Esophagus muscularis mucosa (tissue), 3 donors: ENCODE measurements at regions not wholly inside any gene's neighbourhood (a gene's known extent, or its start where the extent isn't known, plus 50 kb on each side); places are given as distances from the start of the nearest gene placed in this dataset.

Experiments used
- POLR2AphosphoS5 ChIP-seq, 2 donors: sonication (generic); formaldehyde crosslinking; IDR thresholded peaks; one replicate each; pipeline ENCODE4 v1.6.1; 2017; ENCODE audit warnings: antibody characterized with exemption in 2 of 2
- TF ChIP-seq, protein P1 (sequence below), 3 experiments: fragments of 200-600 bp in 2 of 3; fragments of 450-650 bp in 1 of 3; sonication (generic) in 2 of 3; IDR thresholded peaks; one replicate each; pipeline ENCODE4 v1.5.1; 2017 to 2019; ENCODE audit warnings: antibody characterized with exemption in 3 of 3, mild to moderate bottlenecking in 2 of 3, moderate library complexity in 1 of 3

GRCh38 chr10:117886766-117887165 lies 160.0 kb downstream of the RAB11FIP2 start:
- no peak for TF ChIP-seq POLR2AphosphoS5 (IDR thresholded peaks at IDR 0.05)
- TF ChIP-seq, protein P1, sequence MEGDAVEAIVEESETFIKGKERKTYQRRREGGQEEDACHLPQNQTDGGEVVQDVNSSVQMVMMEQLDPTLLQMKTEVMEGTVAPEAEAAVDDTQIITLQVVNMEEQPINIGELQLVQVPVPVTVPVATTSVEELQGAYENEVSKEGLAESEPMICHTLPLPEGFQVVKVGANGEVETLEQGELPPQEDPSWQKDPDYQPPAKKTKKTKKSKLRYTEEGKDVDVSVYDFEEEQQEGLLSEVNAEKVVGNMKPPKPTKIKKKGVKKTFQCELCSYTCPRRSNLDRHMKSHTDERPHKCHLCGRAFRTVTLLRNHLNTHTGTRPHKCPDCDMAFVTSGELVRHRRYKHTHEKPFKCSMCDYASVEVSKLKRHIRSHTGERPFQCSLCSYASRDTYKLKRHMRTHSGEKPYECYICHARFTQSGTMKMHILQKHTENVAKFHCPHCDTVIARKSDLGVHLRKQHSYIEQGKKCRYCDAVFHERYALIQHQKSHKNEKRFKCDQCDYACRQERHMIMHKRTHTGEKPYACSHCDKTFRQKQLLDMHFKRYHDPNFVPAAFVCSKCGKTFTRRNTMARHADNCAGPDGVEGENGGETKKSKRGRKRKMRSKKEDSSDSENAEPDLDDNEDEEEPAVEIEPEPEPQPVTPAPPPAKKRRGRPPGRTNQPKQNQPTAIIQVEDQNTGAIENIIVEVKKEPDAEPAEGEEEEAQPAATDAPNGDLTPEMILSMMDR (IDR thresholded peaks at IDR 0.05): no peak
